ENCODE measurements at regions not wholly inside any gene's neighbourhood (a gene's known extent, or its start where the extent isn't known, plus 50 kb on each side); places are given as distances from the start of the nearest gene placed in this dataset.

GRCh38 chr14:89600950-89601826, 184.2 kb upstream of the FOXN3 start:
- no peak for TF ChIP-seq CTCF (IDR thresholded peaks at IDR 0.05; ENCODE audit: extremely low read depth, insufficient read depth, missing control alignments)
- no peak for DNase-seq (ENCODE audit: low spot score)
- in situ Hi-C loops (cut with MboI; ENCODE audit: low pct_unique_long_range_greater_than_20kb, low sequenced_read_pairs, unreplicated experiment): no loop called here

GRCh38 chr14:89600029-89600428, 183.0 kb upstream of the FOXN3 start:
- in situ Hi-C loops (cut with MboI; ENCODE audit: low pct_unique_long_range_greater_than_20kb, low sequenced_read_pairs, unreplicated experiment): no loop called here

GRCh38 chr14:89598548-89599186, 181.6 kb upstream of the FOXN3 start:
- TF ChIP-seq CTCF (IDR thresholded peaks at IDR 0.05; ENCODE audit: extremely low read depth, insufficient read depth, missing control alignments): no peak
- DNase-seq (ENCODE audit: low spot score): no peak
- in situ Hi-C loops (cut with MboI; ENCODE audit: low pct_unique_long_range_greater_than_20kb, low sequenced_read_pairs, unreplicated experiment): no loop called here

More at GRCh38 chr14:89600029-89600428, 183.0 kb upstream of the FOXN3 start:
- no peak for DNase-seq (ENCODE audit: low spot score)
- no peak for TF ChIP-seq CTCF (IDR thresholded peaks at IDR 0.05; ENCODE audit: extremely low read depth, insufficient read depth, missing control alignments)

- TF ChIP-seq CTCF (IDR thresholded peaks at IDR 0.05; ENCODE audit: extremely low read depth, insufficient read depth, missing control alignments): no peak
- no peak for DNase-seq (ENCODE audit: low spot score)
- in situ Hi-C loops (cut with MboI; ENCODE audit: low pct_unique_long_range_greater_than_20kb, low sequenced_read_pairs, unreplicated experiment): no loop called here
These were observed 175.9 kb upstream of the FOXN3 start for GRCh38 chr14:89592961-89593360.

GRCh38 chr14:89589400-89590118, 172.5 kb upstream of the FOXN3 start:
- no peak for DNase-seq (ENCODE audit: low spot score)
- in situ Hi-C loops (cut with MboI; ENCODE audit: low pct_unique_long_range_greater_than_20kb, low sequenced_read_pairs, unreplicated experiment): no loop called here
- no peak for TF ChIP-seq CTCF (IDR thresholded peaks at IDR 0.05; ENCODE audit: extremely low read depth, insufficient read depth, missing control alignments)

- DNase-seq (ENCODE audit: low spot score): no peak
- TF ChIP-seq CTCF (IDR thresholded peaks at IDR 0.05; ENCODE audit: extremely low read depth, insufficient read depth, missing control alignments): no peak
- in situ Hi-C loops (cut with MboI; ENCODE audit: low pct_unique_long_range_greater_than_20kb, low sequenced_read_pairs, unreplicated experiment): no loop called here
These were observed 171.8 kb upstream of the FOXN3 start for GRCh38 chr14:89588840-89589296.
